Heart right ventricle (tissue), 16 donors: ENCODE measurements at regions not wholly inside any gene's neighbourhood (a gene's known extent, or its start where the extent isn't known, plus 50 kb on each side); places are given as distances from the start of the nearest gene placed in this dataset.

Source experiments
- ATAC-seq, 8 donors: fragments of 200-7000 bp; cut with Tn5 transposase; one replicate each; pipeline ENCODE4 v1.9.1; 2020; ENCODE audit warnings: mild to moderate bottlenecking in 8 of 8, moderate library complexity in 8 of 8, moderate number of reproducible peaks in 1 of 8
- DNase-seq, 2 donors: peaks; one replicate each; pipeline ENCODE4 v3.0.0-alpha.2; 2020
- H3K27ac ChIP-seq, 10 donors: fragments of 200-600 bp; sonication (generic) in 2 of 10; one replicate each; pipeline versions ENCODE4 v1.5.0 to v1.8.0; 2020 to 2022; ENCODE audit warnings: mild to moderate bottlenecking in 3 of 10
- H3K27me3 ChIP-seq, 7 donors: fragments of 200-600 bp; one replicate each; pipeline ENCODE4 v1.8.0; 2021 to 2022; ENCODE audit warnings: mild to moderate bottlenecking in 2 of 7
- H3K36me3 ChIP-seq, 9 donors: fragments of 200-600 bp; sonication (generic) in 1 of 9; one replicate each; pipeline versions ENCODE4 v1.5.0 to v1.8.0; 2020 to 2022; ENCODE audit warnings: mild to moderate bottlenecking in 2 of 9
- H3K4me1 ChIP-seq, 9 donors: fragments of 200-600 bp; sonication (generic) in 1 of 9; one replicate each; pipeline versions ENCODE4 v1.5.0 to v1.8.0; 2020 to 2022; ENCODE audit warnings: mild to moderate bottlenecking in 4 of 9
- H3K4me3 ChIP-seq, 10 donors: fragments of 200-600 bp; sonication (generic) in 2 of 10; one replicate each; pipeline versions ENCODE4 v1.5.0 to v1.8.0; 2020 to 2022; ENCODE audit warnings: mild to moderate bottlenecking in 7 of 10, moderate library complexity in 2 of 10
- H3K9me3 ChIP-seq, 11 donors: fragments of 200-600 bp in 10 of 11; sonication (generic) in 2 of 11; one replicate each; pipeline versions ENCODE4 v1.5.0 to v1.8.0; 2013 to 2022; ENCODE audit warnings: mild to moderate bottlenecking in 2 of 11, control low read depth in 1 of 11, moderate library complexity in 1 of 11
- CTCF ChIP-seq, 9 donors: fragments of 200-600 bp; sonication (generic) in 2 of 9; IDR thresholded peaks; one replicate each; pipeline versions ENCODE4 v1.5.0 to v1.8.0; 2021 to 2022; ENCODE audit warnings: antibody characterized with exemption in 9 of 9, mild to moderate bottlenecking in 5 of 9, moderate library complexity in 1 of 9
- WGBS, 2 donors: extraction: QIAGEN DNeasy Blood & Tissue Kit; methylation state at CpG; one replicate each; pipeline ENCODE4 v1.1.7; 2013; ENCODE audit warnings: inconsistent platforms in 1 of 2; 5-methylcytosine and 5-hydroxymethylcytosine counted together
- intact Hi-C, 10 donors: fragments of 100-400 bp; cut with DNase I; formaldehyde crosslinking; loops; one replicate each; pipeline versions ENCODE4 v1.11.1 to v1.14.2; 2022
- donor health status: Arrhythmogenic right ventricular cardiomyopathy.
- donor health status: ischemic (EF 13 %, LVEDD 7.1; RV severe dilation, severe dysfunction).
- donor health status: healthy with polysubstance abuse.
- donor health status: DM: no; HTN: yes; CAD: no.
- donor health status: DM: no; HTN: no; CAD: no.
- donor health status: ischemic (EF 25% LVEDD 6.9; RV normal size, moderate dysfunction).
- donor health status: ischemic (EF 25% LVEDD 5.7; RV mildly dilated, moderate dysfunction).
- donor health status: healthy.
- donor health status: DM: yes; HTN: yes; CAD: no.
- donor health status: Ischemic cardiomyopathy.
- donor health status: ischemic (EF 35%, LVEDD 5.7; RV mildly dilated, moderate dysfunction).
- donor health status: nonischemic (EF 11% LVEDD 7.7; RV severe dilation, severe dysfunction).
- donor health status: DM: yes; HTN: yes; CAD: no.
- donor health status: PGD.
- donor health status: ischemic (EF 29% LVEDD 5.4; RV normal size, mild dysfunction).
- donor health status: nonischemic (EF 23%, LVEDD 6.1; RV moderate dilation, normal function).

DNA sequence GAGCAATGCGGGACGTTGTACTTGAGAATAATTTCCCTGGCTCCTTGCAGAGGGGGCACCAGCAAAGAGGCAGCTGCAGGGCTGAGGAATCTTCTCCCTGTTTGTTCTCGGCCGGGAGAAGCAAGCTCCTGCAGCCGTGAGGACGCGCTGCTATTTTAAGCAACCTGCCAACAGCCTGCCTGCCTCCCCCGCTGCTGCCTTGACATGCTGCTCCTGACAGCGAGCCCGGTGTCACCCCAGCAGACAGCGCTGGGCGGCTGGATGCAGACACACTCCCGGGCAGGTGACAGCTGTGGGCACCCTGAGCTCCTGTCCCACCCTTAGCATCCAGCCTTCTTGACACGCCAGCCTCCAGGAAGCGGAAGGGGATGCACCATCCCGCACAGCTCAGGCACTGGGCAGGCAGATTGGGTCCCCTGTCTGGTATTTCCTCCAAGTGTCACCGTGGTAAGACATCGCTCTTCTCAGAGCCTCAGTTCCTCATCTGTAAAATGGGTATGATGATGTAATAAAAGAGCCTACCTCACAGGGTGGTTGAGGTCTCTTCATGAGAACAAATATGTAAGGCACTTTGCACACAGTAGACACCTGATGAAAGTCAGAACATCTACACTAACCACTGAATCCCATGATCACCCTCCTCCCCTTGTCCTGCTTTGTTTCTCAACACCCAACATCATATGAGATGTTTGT, 530.6 kb downstream of the MN1 start:
- Histone ChIP-seq H3K27me3 (peaks cover 0 to 32% (median 14%) of the 10 kb centered on the region in 7 donors), H3K9me3 (no peaks in the 10 kb centered on the region), H3K27ac (no peak overlapping the region), H3K4me1 (peaks cover 0 to 9% (median 0%) of the 10 kb centered on the region in 9 donors), H3K4me3 (no peak overlapping the region), H3K36me3 (no peaks in the 10 kb centered on the region)
- DNase-seq = peak; percentile 26 to 50
- 21 to 28% methylated on average over 18 of the region's 18 CpGs for WGBS, 2 donors
- no peak for TF ChIP-seq CTCF (IDR thresholded peaks at IDR 0.05)
- ATAC-seq = peak in 7 of 8 donors; percentile 25 to 86 (median 64)
- intact Hi-C loops = no loop called here

DNA sequence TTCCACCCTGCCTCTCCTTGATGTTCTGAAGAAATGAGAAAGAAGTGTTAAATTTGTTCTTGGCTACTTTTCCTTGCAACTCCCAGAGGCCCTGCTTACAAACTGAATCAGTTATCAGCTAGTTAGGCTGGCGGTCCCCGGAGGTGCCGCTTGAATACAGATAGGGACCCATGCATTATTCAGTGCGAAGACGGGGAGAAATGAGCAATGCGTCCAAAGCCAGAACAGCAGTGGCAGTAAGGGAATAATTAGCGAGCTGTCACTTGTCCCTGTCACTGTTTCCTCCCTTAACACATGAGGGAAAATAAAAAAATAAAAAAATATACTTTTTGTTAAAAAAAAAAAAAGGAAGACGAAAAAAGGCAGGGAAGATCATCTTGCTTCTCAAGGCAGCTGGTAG, 528.1 kb downstream of the MN1 start:
- no peak overlapping the region for H3K27ac ChIP-seq
- ATAC-seq (no peak), DNase-seq (no peak)
- TF ChIP-seq CTCF (IDR thresholded peaks at IDR 0.05) = no peak
- peaks cover 0 to 32% (median 15%) of the 10 kb centered on the region in 7 donors for H3K27me3 ChIP-seq
- H3K4me1 ChIP-seq = peaks cover 0 to 9% (median 0%) of the 10 kb centered on the region in 9 donors
- 24 to 50% methylated on average over 8 of the region's 8 CpGs for WGBS, 2 donors
- H3K9me3 ChIP-seq = peaks cover 0 to 12% (median 0%) of the 10 kb centered on the region in 11 donors
- H3K4me3 ChIP-seq = no peak overlapping the region
- intact Hi-C loops = no loop called here
- no peaks in the 10 kb centered on the region for H3K36me3 ChIP-seq

- no peak for TF ChIP-seq CTCF (IDR thresholded peaks at IDR 0.05)
- Histone ChIP-seq H3K27me3 (peaks cover 0 to 36% (median 15%) of the 10 kb centered on the region in 7 donors), H3K9me3 (peaks cover 0 to 12% (median 0%) of the 10 kb centered on the region in 11 donors), H3K4me3 (no peak overlapping the region), H3K4me1 (peaks cover 0 to 9% (median 0%) of the 10 kb centered on the region in 9 donors), H3K36me3 (no peaks in the 10 kb centered on the region), H3K27ac (no peak overlapping the region)
- intact Hi-C loops = no loop called here
- 55% methylated on average over 10 of the region's 10 CpGs for WGBS, 2 donors
- no peak for DNase-seq
- ATAC-seq = no peak
Measured at GRCh38 chr22:27273853-27274252, 527.7 kb downstream of the MN1 start.

- no peak for TF ChIP-seq CTCF (IDR thresholded peaks at IDR 0.05)
- ATAC-seq = peak in 2 of 8 donors; percentile 26 to 30
- intact Hi-C loops = no loop called here
- Histone ChIP-seq H3K27me3 (peaks cover 0 to 42% (median 15%) of the 10 kb centered on the region in 7 donors), H3K36me3 (no peaks in the 10 kb centered on the region), H3K4me3 (no peak overlapping the region), H3K9me3 (peaks cover 0 to 12% (median 0%) of the 10 kb centered on the region in 11 donors), H3K4me1 (peaks cover 0 to 9% (median 0%) of the 10 kb centered on the region in 9 donors), H3K27ac (no peak overlapping the region)
- DNase-seq = no peak
- 53 to 59% methylated on average over 4 of the region's 4 CpGs for WGBS, 2 donors
Measured at GRCh38 chr22:27274770-27275449, 526.6 kb downstream of the MN1 start.
